Prostate gland (tissue), 2 donors: ENCODE measurements at regions not wholly inside any gene's neighbourhood (a gene's known extent, or its start where the extent isn't known, plus 50 kb on each side); places are given as distances from the start of the nearest gene placed in this dataset.

Source experiments
- DNase-seq: peaks from one replicate; pipeline ENCODE4 v3.0.0-alpha.2; 2019; ENCODE audit warnings: low spot score
- H3K27ac ChIP-seq, 2 donors: fragments of 200-600 bp; sonication (generic); 2 replicates each; pipeline ENCODE4 v1.5.1; 2017 to 2019
- H3K27me3 ChIP-seq: fragments of 200-600 bp; sonication (generic); replicated peaks from 2 replicates; pipeline ENCODE4 v1.5.1; 2019; ENCODE audit not compliant: insufficient read depth
- H3K36me3 ChIP-seq, 2 donors: fragments of 200-600 bp; sonication (generic); 1 replicate in 1 of 2; 2 replicates in 1 of 2; pipeline versions ENCODE4 v1.5.1 to v1.8.1; 2017 to 2019
- H3K4me1 ChIP-seq: fragments of 200-600 bp; sonication (generic); replicated peaks from 2 replicates; pipeline ENCODE4 v1.5.1; 2019
- H3K4me3 ChIP-seq, 2 donors: fragments of 200-600 bp; sonication (generic); 2 replicates each; pipeline ENCODE4 v1.5.1; 2017 to 2019
- H3K9me3 ChIP-seq: fragments of 200-600 bp; sonication (generic); 2 replicates; pipeline ENCODE4 v1.5.1; 2017
- POLR2A ChIP-seq: fragments of 450-650 bp; IDR thresholded peaks from one replicate; pipeline ENCODE4 v1.6.1; 2016; ENCODE audit warnings: antibody characterized with exemption, mild to moderate bottlenecking
- POLR2AphosphoS5 ChIP-seq: sonication (generic); formaldehyde crosslinking; IDR thresholded peaks from one replicate; pipeline ENCODE4 v1.6.1; 2017; ENCODE audit warnings: antibody characterized with exemption
- WGBS: methylation state at CpG from one replicate; pipeline ENCODE4 v1.1.5; 2018; 5-methylcytosine and 5-hydroxymethylcytosine counted together
- intact Hi-C: fragments of 100-400 bp; cut with DNase I; formaldehyde crosslinking; loops from one replicate; pipeline ENCODE4 v1.14.2; 2022
- TF ChIP-seq, protein P1 (sequence below), 4 experiments: fragments of 200-600 bp in 2 of 4; fragments of 450-650 bp in 2 of 4; sonication (generic) in 2 of 4; IDR thresholded peaks; 1 replicate in 3 of 4; 2 replicates in 1 of 4; pipeline ENCODE4 v1.5.1; 2016 to 2019; ENCODE audit warnings: antibody characterized with exemption in 4 of 4, mild to moderate bottlenecking in 2 of 4, moderate library complexity in 2 of 4

DNA sequence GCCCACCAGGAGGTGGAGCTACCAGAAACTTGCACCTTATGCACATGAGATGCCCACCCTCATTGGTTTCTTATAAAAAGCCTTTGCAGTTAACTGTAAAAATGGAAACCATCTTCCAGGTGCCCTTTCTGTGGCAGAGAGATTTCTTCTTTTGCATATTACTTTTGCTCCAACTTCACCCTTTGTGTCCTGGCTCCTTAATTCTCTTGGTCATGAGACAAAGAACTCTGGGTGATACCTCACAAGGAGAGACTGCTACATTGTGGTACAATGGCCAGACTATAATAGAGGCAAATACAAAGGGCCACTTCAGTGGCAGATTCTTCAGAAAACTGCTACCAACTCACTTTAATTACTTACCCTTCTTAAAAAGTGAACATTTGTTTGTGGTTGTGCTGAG, 76.4 kb upstream of the PTER start:
- Histone ChIP-seq H3K27ac (no peak overlapping the region), H3K36me3 (no peaks in the 10 kb centered on the region), H3K4me1 (no peaks in the 10 kb centered on the region), H3K9me3 (no peaks in the 10 kb centered on the region), H3K4me3 (no peak overlapping the region), H3K27me3 (no peaks in the 10 kb centered on the region)
- TF ChIP-seq POLR2A (no peak), POLR2AphosphoS5 (no peak)
- TF ChIP-seq, protein P1, sequence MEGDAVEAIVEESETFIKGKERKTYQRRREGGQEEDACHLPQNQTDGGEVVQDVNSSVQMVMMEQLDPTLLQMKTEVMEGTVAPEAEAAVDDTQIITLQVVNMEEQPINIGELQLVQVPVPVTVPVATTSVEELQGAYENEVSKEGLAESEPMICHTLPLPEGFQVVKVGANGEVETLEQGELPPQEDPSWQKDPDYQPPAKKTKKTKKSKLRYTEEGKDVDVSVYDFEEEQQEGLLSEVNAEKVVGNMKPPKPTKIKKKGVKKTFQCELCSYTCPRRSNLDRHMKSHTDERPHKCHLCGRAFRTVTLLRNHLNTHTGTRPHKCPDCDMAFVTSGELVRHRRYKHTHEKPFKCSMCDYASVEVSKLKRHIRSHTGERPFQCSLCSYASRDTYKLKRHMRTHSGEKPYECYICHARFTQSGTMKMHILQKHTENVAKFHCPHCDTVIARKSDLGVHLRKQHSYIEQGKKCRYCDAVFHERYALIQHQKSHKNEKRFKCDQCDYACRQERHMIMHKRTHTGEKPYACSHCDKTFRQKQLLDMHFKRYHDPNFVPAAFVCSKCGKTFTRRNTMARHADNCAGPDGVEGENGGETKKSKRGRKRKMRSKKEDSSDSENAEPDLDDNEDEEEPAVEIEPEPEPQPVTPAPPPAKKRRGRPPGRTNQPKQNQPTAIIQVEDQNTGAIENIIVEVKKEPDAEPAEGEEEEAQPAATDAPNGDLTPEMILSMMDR (IDR thresholded peaks at IDR 0.05) = no peak
- intact Hi-C loops = no loop called here
- DNase-seq = no peak

DNA sequence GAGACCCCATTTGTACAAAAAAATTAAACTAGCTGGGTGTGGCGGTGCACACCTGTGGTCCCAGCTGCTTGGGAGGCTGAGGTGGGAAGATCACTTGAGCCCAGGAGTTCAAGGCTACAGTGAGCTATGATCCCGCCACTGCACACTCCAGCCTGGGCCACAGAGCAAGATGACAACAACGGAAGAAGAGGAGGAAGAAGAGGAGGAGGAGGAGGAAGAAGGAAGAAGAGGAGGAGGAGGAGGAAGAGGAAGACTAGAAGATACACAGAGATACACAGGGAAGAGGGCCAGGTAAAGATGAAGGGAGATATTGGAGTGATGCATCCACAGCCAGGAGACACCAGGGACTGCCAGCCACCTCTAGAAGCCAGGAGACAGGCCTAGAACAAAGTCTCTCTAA, 75.7 kb upstream of the PTER start:
- WGBS = 99% methylated on average over 3 of the region's 3 CpGs
- intact Hi-C loops = no loop called here
- TF ChIP-seq, protein P1 (IDR thresholded peaks at IDR 0.05) = no peak
- TF ChIP-seq POLR2A = no peak
- no peaks in the 10 kb centered on the region for H3K27me3 ChIP-seq
- no peaks in the 10 kb centered on the region for H3K36me3 ChIP-seq
- no peaks in the 10 kb centered on the region for H3K4me1 ChIP-seq
- H3K9me3 ChIP-seq = no peaks in the 10 kb centered on the region
- no peak overlapping the region for H3K4me3 ChIP-seq
- H3K27ac ChIP-seq = no peak overlapping the region
- no peak for DNase-seq

DNA sequence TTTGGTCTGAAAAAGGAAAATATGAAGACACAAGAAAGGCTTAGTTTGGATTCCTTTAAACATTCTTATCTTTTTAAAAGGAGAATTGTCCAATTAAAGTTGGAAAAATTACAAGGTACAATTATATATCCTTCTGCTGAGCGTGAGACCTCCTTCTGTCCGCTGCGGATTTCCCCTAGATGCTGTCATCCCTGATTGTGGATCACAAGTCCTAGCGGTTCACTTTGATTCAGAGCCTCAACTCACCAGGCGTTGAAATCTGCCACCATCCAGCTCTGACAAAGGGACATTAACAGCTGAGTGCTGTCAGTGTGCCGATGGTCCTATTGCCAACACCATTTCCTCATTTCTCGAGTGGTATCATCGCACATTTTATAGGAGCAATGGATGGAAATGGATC, 73.1 kb upstream of the PTER start:
- Histone ChIP-seq H3K27me3 (no peaks in the 10 kb centered on the region), H3K36me3 (no peaks in the 10 kb centered on the region), H3K27ac (no peak overlapping the region), H3K9me3 (no peaks in the 10 kb centered on the region), H3K4me3 (no peak overlapping the region), H3K4me1 (no peaks in the 10 kb centered on the region)
- intact Hi-C loops = no loop called here
- TF ChIP-seq POLR2AphosphoS5 (no peak), POLR2A (no peak)
- TF ChIP-seq, protein P1 (IDR thresholded peaks at IDR 0.05) = no peak
- DNase-seq = no peak
- WGBS = 91% methylated on average over 8 of the region's 8 CpGs

DNA sequence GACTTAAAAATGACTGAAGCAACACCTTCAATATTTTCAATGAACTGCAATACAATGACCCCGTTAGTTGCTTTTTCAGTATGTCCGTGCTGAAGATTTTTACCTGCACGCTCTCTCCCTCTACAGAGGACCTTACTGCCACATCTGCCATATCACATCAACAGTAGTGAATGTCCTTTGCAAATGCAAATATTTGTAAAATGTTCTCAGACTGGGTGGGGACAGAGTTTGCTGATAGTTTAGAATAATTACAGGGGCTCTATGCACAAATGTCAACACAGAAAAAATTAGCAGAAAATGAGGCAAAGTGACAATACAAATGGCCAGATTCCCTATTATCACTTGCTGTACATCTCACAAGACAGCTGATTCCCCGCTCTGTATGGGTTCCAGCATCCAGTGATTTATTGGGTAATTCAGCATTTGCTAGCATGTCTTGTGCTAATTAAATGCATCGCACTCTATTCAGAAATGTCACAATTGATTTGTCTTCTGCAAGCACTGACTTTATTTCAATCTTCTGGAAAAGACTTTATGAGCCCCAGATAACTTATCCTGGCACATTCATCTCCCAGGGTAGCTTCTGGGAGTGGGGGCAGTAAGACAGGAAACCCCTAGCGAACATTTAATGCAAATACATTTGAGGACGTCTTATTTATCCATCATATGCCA, 69.1 kb upstream of the PTER start:
- intact Hi-C loops = no loop called here
- 50% methylated on average over 7 of the region's 7 CpGs for WGBS
- H3K9me3 ChIP-seq = no peaks in the 10 kb centered on the region

DNA sequence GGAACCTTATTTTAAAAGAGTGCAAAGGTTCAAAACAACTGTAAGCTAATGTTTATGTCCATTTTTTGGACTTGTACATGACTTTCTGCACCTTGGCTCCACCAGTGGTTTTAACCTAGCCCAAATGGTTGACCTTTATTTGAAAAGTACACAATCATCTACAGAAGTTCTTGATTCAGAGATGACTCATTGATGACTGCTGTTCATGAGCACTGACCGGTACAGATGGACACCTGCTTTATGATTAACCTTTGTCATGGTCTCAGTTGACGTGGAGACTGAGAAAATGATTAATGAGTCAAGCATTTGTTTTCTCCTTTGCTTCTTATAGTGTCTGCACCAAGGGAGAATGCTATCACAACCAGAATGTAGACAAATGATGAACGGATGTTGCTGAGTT, 55.7 kb upstream of the PTER start:
- TF ChIP-seq POLR2A = no peak
- 85% methylated on average over 3 of the region's 3 CpGs for WGBS
- no peaks in the 10 kb centered on the region for H3K36me3 ChIP-seq

More for the DNA sequence above, 69.1 kb upstream of the PTER start:
- H3K27ac ChIP-seq = no peak overlapping the region
- no peaks in the 10 kb centered on the region for H3K36me3 ChIP-seq
- TF ChIP-seq, protein P1 (IDR thresholded peaks at IDR 0.05) = no peak
- no peak for TF ChIP-seq POLR2AphosphoS5
- TF ChIP-seq POLR2A = no peak
- no peak overlapping the region for H3K4me3 ChIP-seq
- no peak for DNase-seq
- no peaks in the 10 kb centered on the region for H3K27me3 ChIP-seq
- H3K4me1 ChIP-seq = no peaks in the 10 kb centered on the region

More for the DNA sequence above, 55.7 kb upstream of the PTER start:
- no peak for DNase-seq
- intact Hi-C loops = no loop called here
- H3K27ac ChIP-seq = no peak overlapping the region
- H3K9me3 ChIP-seq = no peaks in the 10 kb centered on the region
- H3K27me3 ChIP-seq = no peaks in the 10 kb centered on the region
- H3K4me3 ChIP-seq = no peak overlapping the region
- H3K4me1 ChIP-seq = no peaks in the 10 kb centered on the region
